ENCODE measurements at regions not wholly inside any gene's neighbourhood (a gene's known extent, or its start where the extent isn't known, plus 50 kb on each side); places are given as distances from the start of the nearest gene placed in this dataset.

GRCh38 chr12:84607170-84607819 is 305.3 kb downstream of the SLC6A15 start:
- Mint-ChIP-seq H3K4me1 (no peaks in the 10 kb centered on the region), H3K9me3 (peaks cover 2% of the 10 kb centered on the region), H3K27ac (no peak overlapping the region), H3K36me3 (ENCODE audit: low read depth) (no peaks in the 10 kb centered on the region), H3K4me3 (no peak overlapping the region), H3K27me3 (no peaks in the 10 kb centered on the region)
- TF ChIP-seq, protein P1, sequence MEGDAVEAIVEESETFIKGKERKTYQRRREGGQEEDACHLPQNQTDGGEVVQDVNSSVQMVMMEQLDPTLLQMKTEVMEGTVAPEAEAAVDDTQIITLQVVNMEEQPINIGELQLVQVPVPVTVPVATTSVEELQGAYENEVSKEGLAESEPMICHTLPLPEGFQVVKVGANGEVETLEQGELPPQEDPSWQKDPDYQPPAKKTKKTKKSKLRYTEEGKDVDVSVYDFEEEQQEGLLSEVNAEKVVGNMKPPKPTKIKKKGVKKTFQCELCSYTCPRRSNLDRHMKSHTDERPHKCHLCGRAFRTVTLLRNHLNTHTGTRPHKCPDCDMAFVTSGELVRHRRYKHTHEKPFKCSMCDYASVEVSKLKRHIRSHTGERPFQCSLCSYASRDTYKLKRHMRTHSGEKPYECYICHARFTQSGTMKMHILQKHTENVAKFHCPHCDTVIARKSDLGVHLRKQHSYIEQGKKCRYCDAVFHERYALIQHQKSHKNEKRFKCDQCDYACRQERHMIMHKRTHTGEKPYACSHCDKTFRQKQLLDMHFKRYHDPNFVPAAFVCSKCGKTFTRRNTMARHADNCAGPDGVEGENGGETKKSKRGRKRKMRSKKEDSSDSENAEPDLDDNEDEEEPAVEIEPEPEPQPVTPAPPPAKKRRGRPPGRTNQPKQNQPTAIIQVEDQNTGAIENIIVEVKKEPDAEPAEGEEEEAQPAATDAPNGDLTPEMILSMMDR (IDR thresholded peaks at IDR 0.05): no peak
- ChIA-PET CTCF (no interaction called here), POLR2A (no interaction called here)
- ATAC-seq (ENCODE audit: low read depth): no peak
- intact Hi-C loops (cut with micrococcal nuclease): no loop called here
- no peak for DNase-seq

GRCh38 chr12:84605983-84606382 is 306.6 kb downstream of the SLC6A15 start:
- intact Hi-C loops (cut with micrococcal nuclease): no loop called here
- no peaks in the 10 kb centered on the region for H3K4me1 Mint-ChIP-seq
- no peaks in the 10 kb centered on the region for H3K27me3 Mint-ChIP-seq
- POLR2A ChIA-PET: no interaction called here
- H3K9me3 Mint-ChIP-seq: no peaks in the 10 kb centered on the region
- H3K4me3 Mint-ChIP-seq: no peak overlapping the region
- DNase-seq: no peak
- H3K36me3 Mint-ChIP-seq (ENCODE audit: low read depth): no peaks in the 10 kb centered on the region
- H3K27ac Mint-ChIP-seq: no peak overlapping the region
- CTCF ChIA-PET: no interaction called here
- ATAC-seq (ENCODE audit: low read depth): no peak
- TF ChIP-seq, protein P1 (IDR thresholded peaks at IDR 0.05): no peak

DNA sequence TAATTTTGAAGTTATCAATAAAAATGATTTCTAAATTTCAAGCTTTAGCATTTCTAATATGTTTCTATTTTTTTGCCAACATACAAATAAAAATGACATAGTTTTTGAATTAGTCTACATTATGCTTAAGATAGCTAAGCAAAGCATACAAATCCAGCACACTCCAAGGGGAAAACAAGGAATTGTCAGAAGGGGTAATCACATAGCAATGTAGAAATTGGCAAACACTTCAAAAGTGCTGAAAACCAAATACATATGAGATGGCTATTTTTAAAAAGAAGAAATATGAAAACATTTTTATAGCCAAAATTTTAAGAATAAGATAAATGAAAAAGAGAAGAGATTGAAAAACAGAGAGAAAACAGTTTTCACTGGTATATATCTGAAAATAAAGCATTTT is 308.0 kb downstream of the SLC6A15 start:
- Mint-ChIP-seq H3K27me3 (no peaks in the 10 kb centered on the region), H3K4me1 (no peaks in the 10 kb centered on the region), H3K27ac (no peak overlapping the region), H3K9me3 (no peaks in the 10 kb centered on the region), H3K4me3 (no peak overlapping the region), H3K36me3 (ENCODE audit: low read depth) (no peaks in the 10 kb centered on the region)
- ATAC-seq (ENCODE audit: low read depth) (no peak), DNase-seq (no peak)
- ChIA-PET CTCF (no interaction called here), POLR2A (no interaction called here)
- intact Hi-C loops (cut with micrococcal nuclease): no loop called here
- TF ChIP-seq, protein P1 (IDR thresholded peaks at IDR 0.05): no peak

- Mint-ChIP-seq H3K9me3 (no peaks in the 10 kb centered on the region), H3K27me3 (no peaks in the 10 kb centered on the region), H3K4me1 (no peaks in the 10 kb centered on the region), H3K27ac (no peak overlapping the region), H3K36me3 (ENCODE audit: low read depth) (no peaks in the 10 kb centered on the region), H3K4me3 (no peak overlapping the region)
- TF ChIP-seq, protein P1 (IDR thresholded peaks at IDR 0.05): no peak
- CTCF ChIA-PET: no interaction called here
- intact Hi-C loops (cut with micrococcal nuclease): no loop called here
- POLR2A ChIA-PET: no interaction called here
- DNase-seq (no peak), ATAC-seq (ENCODE audit: low read depth) (no peak)
Observed at GRCh38 chr12:84603484-84604248, 308.9 kb downstream of the SLC6A15 start.

DNA sequence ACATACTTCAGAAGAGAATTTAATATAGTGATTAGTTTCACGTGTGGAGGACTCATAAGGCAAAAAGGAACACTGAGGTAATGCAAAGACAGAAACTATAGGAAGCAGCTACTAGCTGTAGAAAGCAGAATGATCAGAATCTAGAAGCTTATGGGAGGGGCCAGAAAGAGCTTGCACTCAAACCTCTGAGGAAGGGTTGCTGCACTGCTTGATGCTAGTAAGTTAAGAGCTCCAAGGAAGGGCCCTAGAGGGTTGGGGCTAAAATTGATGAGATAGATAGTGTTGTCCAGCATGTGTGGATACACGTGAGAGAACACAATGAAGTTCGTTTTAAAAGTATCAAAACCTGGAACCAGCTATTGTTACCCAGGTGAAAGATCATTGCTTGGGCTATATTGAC is 311.1 kb downstream of the SLC6A15 start:
- Mint-ChIP-seq H3K27me3 (no peaks in the 10 kb centered on the region), H3K36me3 (ENCODE audit: low read depth) (no peaks in the 10 kb centered on the region), H3K4me1 (no peaks in the 10 kb centered on the region), H3K9me3 (no peaks in the 10 kb centered on the region), H3K4me3 (no peak overlapping the region), H3K27ac (no peak overlapping the region)
- TF ChIP-seq, protein P1 (IDR thresholded peaks at IDR 0.05): no peak
- POLR2A ChIA-PET: no interaction called here
- DNase-seq: no peak
- intact Hi-C loops (cut with micrococcal nuclease): no loop called here
- no peak for ATAC-seq (ENCODE audit: low read depth)
- CTCF ChIA-PET: no interaction called here

Data from activated B cell treated with CpG ODN at 0.5 μM for 24 hours (primary cell).